Neural crest cell (in vitro differentiated cells): ENCODE measurements at regions not wholly inside any gene's neighbourhood (a gene's known extent, or its start where the extent isn't known, plus 50 kb on each side); places are given as distances from the start of the nearest gene placed in this dataset.

Experiments
- DNase-seq: peaks from one replicate; pipeline ENCODE4 v3.0.0; 2021; ENCODE audit warnings: low read depth, mixed read lengths, low spot score
- H3K27ac Mint-ChIP-seq: one replicate; pipeline ENCODE4 v1.8.0; 2021; ENCODE audit warnings: mild to moderate bottlenecking, mixed read lengths; ENCODE audit not compliant: unreplicated experiment
- H3K27me3 Mint-ChIP-seq: 2 replicates; pipeline ENCODE4 v1.8.0; 2021; ENCODE audit warnings: low read depth, mild to moderate bottlenecking, mixed read lengths
- H3K36me3 Mint-ChIP-seq: 2 replicates; pipeline ENCODE4 v1.8.0; 2021; ENCODE audit warnings: low read depth, mild to moderate bottlenecking, mixed read lengths
- H3K4me1 Mint-ChIP-seq: 2 replicates; pipeline ENCODE4 v1.8.0; 2021; ENCODE audit warnings: mixed read lengths
- H3K4me3 Mint-ChIP-seq: one replicate; pipeline ENCODE4 v1.8.0; 2021; ENCODE audit warnings: mild to moderate bottlenecking, mixed read lengths
- H3K9me3 Mint-ChIP-seq: 2 replicates; pipeline ENCODE4 v1.8.0; 2021; ENCODE audit warnings: mixed read lengths
- TF ChIP-seq, protein P1 (sequence below): fragments of 200-600 bp; sonication (generic); conservative IDR thresholded peaks from 2 replicates; pipeline ENCODE4 v1.5.0; 2021; ENCODE audit warnings: antibody characterized with exemption, mild to moderate bottlenecking

DNA sequence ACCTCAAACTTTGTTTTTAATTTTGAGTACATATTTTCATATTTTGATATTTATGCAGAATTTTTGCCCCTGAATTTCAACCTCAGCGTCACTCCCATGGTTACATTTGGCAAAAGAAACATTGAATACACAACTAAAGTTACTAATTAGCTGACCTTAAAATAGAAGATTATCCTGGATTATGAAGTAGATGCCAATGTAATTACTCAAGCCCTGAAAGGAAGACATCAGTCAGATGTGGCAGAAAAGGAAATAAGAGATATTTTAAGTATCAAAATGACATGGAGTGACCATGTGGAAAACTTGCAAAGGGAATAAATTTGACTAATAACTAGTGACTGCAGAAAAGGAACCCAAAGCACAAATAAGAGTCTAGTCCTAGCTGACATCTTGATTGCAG lies 701.3 kb upstream of the KCND2 start:
- no peaks in the 10 kb centered on the region for H3K4me1 Mint-ChIP-seq
- TF ChIP-seq, protein P1, sequence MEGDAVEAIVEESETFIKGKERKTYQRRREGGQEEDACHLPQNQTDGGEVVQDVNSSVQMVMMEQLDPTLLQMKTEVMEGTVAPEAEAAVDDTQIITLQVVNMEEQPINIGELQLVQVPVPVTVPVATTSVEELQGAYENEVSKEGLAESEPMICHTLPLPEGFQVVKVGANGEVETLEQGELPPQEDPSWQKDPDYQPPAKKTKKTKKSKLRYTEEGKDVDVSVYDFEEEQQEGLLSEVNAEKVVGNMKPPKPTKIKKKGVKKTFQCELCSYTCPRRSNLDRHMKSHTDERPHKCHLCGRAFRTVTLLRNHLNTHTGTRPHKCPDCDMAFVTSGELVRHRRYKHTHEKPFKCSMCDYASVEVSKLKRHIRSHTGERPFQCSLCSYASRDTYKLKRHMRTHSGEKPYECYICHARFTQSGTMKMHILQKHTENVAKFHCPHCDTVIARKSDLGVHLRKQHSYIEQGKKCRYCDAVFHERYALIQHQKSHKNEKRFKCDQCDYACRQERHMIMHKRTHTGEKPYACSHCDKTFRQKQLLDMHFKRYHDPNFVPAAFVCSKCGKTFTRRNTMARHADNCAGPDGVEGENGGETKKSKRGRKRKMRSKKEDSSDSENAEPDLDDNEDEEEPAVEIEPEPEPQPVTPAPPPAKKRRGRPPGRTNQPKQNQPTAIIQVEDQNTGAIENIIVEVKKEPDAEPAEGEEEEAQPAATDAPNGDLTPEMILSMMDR, result no peak
- H3K27me3 Mint-ChIP-seq, result no peaks in the 10 kb centered on the region
- no peaks in the 10 kb centered on the region for H3K36me3 Mint-ChIP-seq
- H3K9me3 Mint-ChIP-seq, result no peaks in the 10 kb centered on the region
- no peak for DNase-seq
- no peak overlapping the region for H3K27ac Mint-ChIP-seq
- H3K4me3 Mint-ChIP-seq, result no peak overlapping the region

DNA sequence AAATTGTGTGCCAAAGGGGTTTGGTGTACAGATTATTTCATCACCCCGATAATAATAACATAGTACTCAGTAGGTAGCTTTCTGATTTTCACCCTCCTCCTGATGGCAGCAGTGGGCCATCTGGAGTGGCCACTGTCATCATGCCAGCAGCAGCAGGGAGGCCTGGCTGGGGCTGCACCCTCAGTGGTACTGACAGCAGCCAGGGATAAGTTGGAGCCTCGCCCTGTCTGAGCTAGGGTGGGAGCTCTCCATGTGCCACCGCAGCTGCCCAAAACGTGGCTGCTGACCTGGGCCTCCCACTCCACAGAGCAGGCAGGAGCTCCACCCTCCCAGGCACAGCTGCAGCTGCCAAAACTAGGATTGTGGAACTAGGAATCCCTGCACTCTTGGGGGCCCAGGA lies 700.8 kb upstream of the KCND2 start:
- TF ChIP-seq, protein P1, result no peak
- H3K27ac Mint-ChIP-seq, result no peak overlapping the region
- H3K36me3 Mint-ChIP-seq, result no peaks in the 10 kb centered on the region
- no peak for DNase-seq
- H3K27me3 Mint-ChIP-seq, result no peaks in the 10 kb centered on the region
- H3K4me3 Mint-ChIP-seq, result no peak overlapping the region
- H3K9me3 Mint-ChIP-seq, result no peaks in the 10 kb centered on the region
- no peaks in the 10 kb centered on the region for H3K4me1 Mint-ChIP-seq

DNA sequence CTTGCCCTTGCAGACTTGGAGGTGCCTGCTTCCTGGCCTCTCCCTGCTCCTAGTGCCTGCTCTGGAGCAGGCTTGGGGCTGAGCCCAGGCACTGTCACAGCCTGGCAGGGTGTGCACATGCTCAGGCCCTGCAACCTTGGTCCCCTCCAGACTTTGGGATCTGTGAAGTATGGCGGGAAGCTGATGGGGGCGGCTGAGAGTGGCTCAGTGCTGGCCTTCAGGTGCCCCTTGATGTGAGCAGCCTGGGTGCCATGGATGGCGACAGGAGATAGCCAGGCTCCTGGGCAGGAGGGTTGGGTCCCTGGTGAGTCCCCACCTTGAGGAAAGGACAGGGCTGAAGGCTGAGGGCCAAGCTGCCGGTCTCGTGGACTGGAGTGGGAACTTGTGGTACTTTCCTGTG lies 700.4 kb upstream of the KCND2 start:
- Mint-ChIP-seq H3K9me3 (no peaks in the 10 kb centered on the region), H3K4me1 (no peaks in the 10 kb centered on the region), H3K36me3 (no peaks in the 10 kb centered on the region), H3K4me3 (no peak overlapping the region), H3K27ac (no peak overlapping the region), H3K27me3 (no peaks in the 10 kb centered on the region)
- no peak for DNase-seq
- TF ChIP-seq, protein P1, result no peak

DNA sequence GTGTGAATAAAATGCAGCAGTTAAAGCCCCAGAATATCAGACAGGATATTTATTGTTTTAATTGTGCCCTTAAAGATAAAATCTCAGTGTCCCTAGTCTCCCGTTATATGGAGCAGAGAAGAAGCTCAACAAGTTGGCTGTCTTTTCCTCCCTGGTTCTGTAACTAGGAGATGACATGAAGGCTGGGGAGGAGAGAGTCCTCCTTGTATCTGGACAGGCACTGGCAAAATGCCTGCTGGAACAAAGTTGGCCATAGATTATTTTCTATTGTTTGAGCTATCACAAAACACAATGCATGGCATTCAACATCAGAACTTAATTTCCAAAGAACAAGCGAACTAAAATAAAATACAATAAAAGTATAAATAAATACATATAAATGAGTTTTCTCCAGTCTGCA lies 694.9 kb upstream of the KCND2 start:
- Mint-ChIP-seq H3K36me3 (no peaks in the 10 kb centered on the region), H3K4me3 (no peak overlapping the region), H3K27ac (no peak overlapping the region), H3K27me3 (no peaks in the 10 kb centered on the region), H3K4me1 (no peaks in the 10 kb centered on the region), H3K9me3 (no peaks in the 10 kb centered on the region)
- TF ChIP-seq, protein P1, result no peak
- no peak for DNase-seq

DNA sequence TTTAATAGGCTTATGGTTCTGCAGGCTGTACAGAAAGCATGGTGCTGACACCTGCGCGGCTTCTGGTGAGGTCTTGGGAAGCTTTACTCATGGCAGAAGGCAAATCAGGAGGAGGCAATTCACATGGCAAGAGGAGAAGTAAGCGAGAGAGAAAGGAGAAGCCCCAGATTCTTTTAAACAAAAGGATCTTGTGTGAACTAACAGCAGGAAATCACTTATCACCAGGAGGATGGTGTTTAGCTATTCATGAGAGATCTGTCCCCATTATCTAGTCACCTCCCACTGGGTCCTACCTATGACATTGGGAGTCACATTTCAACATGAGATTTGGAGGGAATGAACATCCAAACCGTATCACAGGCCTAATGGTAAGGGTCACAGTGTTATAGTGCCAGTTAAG lies 678.0 kb upstream of the KCND2 start:
- Mint-ChIP-seq H3K4me1 (no peaks in the 10 kb centered on the region), H3K27me3 (no peaks in the 10 kb centered on the region), H3K9me3 (peaks cover 2% of the 10 kb centered on the region), H3K36me3 (no peaks in the 10 kb centered on the region), H3K4me3 (no peak overlapping the region), H3K27ac (no peak overlapping the region)
- TF ChIP-seq, protein P1, result no peak
- DNase-seq, result no peak

DNA sequence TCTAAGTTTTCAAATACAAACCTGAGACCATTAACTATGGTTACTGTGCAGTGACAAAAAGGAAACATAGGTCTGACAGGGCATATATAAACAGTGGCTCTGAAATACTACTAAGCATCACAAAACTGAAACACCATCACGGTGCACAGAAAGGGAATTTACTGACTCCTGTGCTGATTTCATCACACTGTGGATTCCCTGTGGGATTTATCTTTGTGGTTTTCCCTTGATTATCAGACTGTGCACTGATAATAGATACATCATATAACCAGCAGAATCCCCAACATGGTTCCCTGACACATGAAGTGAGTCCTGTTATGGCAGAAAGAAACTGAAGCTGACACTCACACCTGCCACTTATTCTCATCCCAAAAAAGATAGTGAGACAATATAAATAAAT lies 676.3 kb upstream of the KCND2 start:
- TF ChIP-seq, protein P1, result no peak
- Mint-ChIP-seq H3K36me3 (no peaks in the 10 kb centered on the region), H3K27ac (no peak overlapping the region), H3K9me3 (peaks cover 2% of the 10 kb centered on the region), H3K4me3 (no peak overlapping the region), H3K27me3 (no peaks in the 10 kb centered on the region), H3K4me1 (no peaks in the 10 kb centered on the region)
- no peak for DNase-seq
